Activated CD8-positive, alpha-beta memory T cell treated with anti-CD3 and anti-CD28 coated beads, Interleukin-2, amount 50 U/mL, for 4 hours (primary cell): ENCODE measurements at regions not wholly inside any gene's neighbourhood (a gene's known extent, or its start where the extent isn't known, plus 50 kb on each side); places are given as distances from the start of the nearest gene placed in this dataset.
"Not testable (repeated sequence)": the region's sequence is repeated elsewhere in the genome, so short reads cannot be mapped to it uniquely, and the experiment has no call there.

Experiments used
- DNase-seq: peaks from one replicate; pipeline ENCODE4 v3.0.0-alpha.2; 2020

DNA sequence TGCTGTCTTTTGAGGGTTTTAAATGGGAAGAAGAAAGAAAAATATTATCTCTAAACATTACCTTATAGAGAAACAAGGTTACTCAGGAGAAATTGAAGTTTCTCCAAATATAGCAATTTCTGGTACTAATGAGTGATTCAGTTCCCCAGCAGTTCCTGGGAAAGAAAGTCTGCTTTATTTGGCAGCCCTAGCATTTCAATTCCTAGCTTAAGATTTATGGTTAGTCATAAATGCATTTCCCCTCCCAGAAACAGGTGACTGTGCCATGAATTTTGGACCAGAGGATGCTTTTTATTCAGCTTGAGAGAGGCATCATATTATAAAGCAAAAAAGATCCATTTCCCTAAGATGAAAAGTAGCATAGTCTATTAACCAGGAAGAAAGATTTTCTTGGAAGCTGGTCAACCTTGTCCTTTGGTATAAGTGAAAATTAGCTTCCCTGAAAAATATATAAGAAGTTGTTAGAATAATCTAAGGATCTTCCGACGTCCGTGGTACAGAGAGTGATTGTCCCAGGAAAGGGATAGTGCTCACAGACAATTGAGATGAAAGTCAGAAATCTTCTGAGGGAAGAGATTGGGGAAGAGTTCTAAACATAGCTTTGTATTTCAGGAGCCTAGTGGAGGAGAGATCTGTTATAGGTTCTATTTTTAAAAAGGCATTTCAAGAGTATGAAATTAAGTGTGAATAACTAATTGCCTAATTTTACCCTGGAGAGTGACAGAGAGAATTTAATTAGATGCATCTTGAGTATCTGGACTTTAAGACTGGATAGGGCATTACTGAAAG lies 164.9 kb downstream of the ESM1 start:
- DNase-seq, result no peak

DNA sequence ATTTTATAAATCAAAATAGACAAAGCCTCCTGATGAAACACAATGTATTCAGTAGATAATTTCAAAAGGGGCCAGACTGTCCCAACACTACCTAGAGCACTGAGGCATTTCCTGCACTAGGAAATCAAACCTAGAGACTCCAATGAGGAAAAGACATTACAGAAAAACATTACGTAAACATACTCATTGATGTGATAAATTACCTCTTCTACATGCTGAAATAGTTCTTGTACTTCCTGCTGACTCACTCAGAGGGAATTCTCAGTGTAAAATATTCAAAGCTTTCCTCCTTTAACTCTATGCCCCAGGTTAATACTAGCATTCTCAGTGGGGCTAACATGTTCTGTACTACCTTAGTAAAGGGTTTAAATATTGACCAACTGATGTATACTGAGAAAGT lies 178.0 kb downstream of the ESM1 start:
- no peak for DNase-seq

DNA sequence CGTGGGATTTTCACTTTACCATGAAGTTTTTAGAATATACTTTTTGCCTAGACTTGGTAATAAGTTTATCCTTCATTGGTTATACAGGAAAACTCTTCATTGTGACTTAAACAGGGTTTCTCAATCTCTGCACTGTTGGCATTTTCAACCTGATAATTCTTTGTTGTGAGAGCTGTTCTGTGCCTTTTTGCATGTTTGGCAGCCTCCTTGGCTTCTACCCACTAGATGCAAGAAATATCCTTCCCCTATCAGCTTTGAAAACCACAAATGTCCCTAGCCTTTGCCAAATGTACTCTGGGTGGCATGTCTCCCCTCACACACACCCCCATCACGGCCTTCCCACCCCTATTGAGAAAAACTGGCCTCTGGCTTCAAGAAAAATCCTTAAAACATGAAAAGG lies 180.9 kb downstream of the ESM1 start:
- no peak for DNase-seq

DNA sequence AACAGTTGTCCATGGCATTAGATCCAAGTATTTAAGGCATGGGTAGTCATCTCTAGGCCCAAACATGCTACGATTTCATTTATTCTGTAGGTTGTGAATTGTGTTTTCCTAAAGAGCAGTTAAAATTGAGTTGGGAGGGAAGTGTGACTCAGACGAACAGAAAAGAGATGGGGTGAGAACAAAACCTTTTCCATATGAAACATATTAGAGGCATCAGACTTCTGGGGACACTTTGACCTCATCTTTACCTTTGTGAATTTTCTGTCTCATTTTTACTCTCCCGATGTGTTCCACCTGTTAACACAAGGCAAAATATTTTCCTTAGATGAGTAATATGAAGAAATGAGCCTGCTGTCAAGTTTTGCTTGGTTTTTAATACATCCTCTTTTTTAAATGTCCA lies 181.3 kb downstream of the ESM1 start:
- no peak for DNase-seq

DNA sequence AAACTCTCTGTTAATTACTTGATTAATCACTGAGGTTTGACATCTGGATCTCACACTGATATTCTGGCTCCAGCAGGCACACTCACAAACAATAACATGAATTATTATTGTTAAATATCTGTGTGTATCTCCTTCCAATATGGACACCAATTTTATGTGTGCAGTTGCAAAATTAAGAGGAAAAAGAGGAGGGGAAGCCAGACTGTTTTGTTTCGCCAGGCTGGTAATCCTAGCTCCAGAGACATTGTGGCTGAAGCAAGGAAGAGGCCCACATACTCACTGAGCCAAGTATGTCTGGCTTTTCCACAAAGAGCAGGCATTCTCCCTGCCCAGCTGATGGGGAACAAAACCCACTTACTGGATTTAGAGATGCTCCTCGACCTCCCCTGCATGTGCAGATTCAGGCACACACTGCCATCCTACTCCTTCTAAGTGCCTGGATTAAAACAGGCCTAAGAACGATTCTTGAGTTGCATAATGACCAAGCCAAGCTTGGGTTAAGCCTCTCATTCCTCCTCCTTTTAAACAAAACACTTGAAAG lies 181.9 kb downstream of the ESM1 start:
- no peak for DNase-seq

DNA sequence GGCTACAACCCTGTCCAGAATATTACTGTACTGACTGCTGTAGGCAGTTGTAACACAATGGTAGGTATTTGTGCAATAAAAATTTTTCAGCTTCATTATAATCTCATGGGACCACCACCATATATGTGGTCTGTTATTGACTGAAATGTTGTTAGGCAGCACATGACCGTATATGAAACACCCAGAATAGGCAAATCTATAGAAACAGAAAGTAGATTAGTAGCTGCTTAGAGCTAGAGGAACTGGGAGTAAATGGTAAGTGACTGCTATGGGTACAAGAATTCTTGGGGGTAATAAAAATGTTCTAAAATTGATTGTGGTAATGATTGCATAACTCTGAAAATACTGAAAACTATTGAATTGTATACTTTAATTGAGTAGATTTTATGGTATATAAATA lies 185.7 kb downstream of the ESM1 start:
- no peak for DNase-seq

GRCh38 chr5:54795777-54796176 lies 189.6 kb downstream of the ESM1 start:
- DNase-seq, result no peak

GRCh38 chr5:54795284-54795683 lies 190.1 kb downstream of the ESM1 start:
- DNase-seq, result no peak

DNA sequence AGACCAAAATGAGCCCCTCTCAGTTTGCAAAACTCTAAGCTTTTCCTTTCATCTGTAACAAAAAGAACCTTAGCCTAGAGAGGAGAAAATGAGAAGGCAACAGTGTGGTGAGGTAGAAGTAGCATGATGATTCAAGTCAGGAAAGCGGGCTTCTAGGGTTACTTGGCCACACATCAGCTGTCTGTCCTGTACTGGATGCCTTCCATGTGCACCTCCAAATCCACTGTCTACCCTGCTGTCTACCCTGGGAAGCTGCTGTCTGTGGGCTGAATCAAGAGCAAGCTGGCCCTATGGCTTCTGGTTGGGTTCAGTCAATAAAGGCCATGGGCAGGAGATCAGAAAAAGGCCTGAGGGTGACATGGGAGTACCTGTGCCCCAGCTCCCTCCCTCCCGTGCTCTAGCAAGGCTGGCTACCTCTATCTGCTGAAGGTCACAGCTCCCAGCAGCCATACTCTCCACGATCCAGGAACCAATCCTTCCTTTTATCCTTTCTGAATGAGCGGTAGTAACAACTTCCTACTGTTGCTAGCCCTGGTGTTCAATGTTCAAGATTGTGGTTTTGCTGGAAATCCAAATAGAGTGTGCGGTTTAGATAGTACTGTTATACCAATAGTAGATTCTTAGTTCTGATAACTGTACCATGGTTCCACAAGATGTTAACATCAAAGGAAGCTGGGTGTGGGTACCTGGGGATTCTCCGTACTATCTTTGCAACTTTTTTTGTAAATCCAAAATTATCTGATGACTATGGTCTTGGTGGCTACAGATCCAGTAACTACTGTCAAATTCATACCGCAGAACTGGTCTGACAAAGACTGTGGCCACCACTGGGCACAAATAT lies 191.0 kb downstream of the ESM1 start:
- DNase-seq, result no peak

- DNase-seq, result no peak
Observed at GRCh38 chr5:54793468-54794134, 191.8 kb downstream of the ESM1 start.

DNA sequence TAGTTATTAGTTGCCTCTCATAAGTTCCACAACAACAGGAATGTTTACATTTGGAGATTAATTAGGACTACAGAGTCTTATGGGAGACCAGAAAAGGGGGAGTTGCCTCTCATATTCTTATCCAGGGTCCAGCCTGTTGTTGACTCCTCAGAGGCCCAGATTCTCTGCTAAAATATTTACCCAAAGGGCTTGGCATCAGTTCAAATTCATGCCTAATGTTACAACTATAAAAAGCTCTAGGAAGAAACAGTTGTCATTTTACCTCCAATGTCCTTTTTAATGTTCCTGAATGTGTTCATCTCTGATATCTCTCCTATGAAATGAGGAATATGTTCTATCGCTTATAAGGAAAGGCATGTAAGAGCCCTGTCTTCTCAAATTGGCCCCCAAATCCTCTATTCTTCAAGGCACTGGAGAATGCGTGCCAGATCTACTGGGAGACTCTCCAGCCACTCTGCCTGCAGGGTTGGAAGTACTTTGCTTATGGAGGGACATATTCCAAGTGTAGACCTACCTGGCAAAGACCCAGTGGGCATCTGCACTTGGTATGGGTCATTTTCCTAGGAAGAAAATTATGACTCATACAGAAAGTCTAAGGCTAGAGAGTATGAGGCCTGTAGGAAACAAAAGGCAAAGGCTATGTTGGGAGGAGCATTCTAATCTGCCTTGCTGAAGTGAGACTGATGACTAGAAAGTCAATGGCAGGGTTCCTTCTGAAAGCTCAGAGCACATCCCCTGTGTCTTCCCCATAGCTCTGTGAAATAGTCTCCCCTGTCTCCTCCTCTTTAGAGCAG lies 192.6 kb downstream of the ESM1 start:
- DNase-seq, result no peak

DNA sequence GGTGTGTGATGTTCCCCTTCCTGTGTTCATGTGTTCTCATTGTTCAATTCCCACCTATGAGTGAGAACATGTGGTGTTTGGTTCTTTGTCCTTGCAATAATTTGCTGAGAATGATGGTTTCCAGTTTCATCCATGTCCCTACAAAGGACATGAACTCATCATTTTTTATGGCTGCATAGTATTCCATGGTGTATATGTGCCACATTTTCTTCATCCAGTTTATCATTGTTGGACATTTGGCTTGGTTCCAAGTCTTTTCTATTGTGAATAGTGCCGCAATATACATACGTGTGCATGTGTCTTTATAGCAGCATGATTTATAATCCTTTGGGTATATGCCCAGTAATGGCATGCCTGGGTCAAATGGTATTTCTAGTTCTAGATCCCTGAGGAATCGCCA lies 197.5 kb downstream of the ESM1 start:
- DNase-seq, result not testable (repeated sequence)

- DNase-seq, result no peak
Observed at GRCh38 chr5:54785729-54786591, 199.4 kb downstream of the ESM1 start.

DNA sequence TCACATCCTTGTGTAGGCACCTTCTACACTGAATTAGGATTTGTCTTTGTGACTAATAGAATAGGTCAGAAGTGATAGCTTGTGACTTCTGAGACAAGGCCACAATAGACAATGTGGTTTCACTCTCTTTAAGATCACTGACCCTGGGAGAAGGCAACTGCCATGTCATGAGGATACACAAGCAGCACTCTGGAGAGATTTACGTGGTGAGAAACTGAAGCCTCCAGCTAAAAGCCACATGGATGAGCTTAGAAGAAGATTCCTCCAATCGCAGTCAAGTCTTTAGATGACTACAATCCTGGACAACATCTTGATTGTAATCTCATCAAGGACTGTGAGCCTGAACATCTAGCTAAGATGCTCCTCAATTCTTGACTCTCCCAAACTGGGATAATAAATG lies 206.6 kb downstream of the ESM1 start:
- DNase-seq, result no peak

- no peak for DNase-seq
Observed at GRCh38 chr5:54775645-54776044, 209.7 kb downstream of the ESM1 start.

DNA sequence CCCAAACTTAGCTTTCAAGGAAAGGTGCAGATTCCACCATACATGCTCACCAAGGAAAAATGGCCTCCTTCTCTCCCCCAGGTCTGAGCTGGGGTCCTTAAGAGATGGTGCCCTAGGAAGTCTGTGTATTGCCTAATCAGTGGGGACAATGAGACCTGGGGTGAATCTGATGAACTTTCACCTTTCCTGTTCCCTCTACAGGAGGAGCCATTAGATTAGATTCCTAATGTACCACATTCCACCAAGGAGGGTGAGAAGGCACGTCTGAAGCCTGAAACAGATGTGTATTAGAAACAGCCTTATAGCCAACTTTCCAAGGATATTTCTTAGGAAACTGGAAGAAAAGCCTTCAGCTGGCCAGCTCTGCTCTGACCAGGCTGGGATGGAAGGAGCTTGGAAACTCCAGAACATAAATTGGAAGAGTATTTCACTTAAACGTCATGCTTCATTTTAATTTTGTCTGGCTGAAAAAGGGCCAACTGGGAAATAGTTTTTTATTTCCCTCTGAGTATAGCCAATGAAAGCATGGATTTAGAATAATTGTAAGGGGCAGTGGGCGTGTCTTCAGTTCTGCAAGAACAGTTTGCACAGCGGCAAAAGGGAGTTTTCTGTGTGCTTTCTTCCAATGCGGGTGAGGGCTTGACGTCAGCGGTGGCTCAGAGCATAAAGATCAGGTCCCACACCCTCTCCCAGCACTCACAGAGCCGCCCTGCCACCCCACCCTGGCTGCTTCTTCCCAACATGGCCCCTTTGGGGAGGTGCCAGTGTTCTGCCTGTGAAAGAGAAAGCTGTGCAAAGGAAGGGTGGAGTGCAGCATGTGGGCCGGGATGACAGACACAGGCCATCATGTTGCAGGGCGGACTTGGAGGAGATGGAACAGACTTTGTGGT lies 210.9 kb downstream of the ESM1 start:
- DNase-seq, result no peak

GRCh38 chr5:54772684-54773083 lies 212.7 kb downstream of the ESM1 start:
- no peak for DNase-seq

- DNase-seq, result no peak
Observed at GRCh38 chr5:54772231-54772630, 213.2 kb downstream of the ESM1 start.

GRCh38 chr5:54769746-54770145 lies 215.6 kb downstream of the ESM1 start:
- no peak for DNase-seq

DNA sequence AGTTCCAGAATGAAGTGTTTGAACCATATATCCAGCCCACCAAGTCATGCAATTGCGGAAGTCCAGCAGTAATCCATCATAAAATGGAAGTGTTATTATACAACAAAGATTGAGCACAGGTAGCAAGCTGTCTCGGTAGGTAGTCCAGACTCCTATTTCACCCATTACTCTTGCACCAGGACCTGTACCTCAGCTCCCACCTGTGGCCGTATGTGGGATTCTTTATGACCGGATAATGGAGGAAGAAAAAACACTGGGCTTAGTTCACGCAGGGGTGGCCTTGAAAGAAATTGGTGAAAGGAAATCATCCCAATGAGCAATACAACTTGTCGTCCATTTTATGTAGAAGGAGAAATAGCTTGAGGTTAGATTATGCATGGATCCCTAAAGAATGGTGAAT lies 216.3 kb downstream of the ESM1 start:
- no peak for DNase-seq

DNA sequence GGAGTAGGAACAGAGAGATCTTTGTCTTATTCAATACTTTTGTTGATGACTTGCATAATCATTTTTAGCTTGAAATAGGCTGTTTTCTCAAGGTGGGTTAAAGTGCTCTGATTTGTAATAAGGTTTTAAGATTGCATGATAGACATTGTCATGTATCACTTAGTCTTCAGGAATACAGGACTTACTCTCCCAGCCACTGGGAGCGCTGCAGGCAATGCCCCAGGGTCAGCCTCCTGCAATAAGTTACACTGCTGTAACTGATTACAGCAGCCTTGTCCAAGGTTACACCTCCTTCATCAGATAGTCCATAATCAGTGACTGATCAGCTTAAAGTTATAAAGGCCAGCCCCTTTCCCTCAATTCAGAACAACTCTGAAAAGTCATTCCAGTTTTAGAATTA lies 218.6 kb downstream of the ESM1 start:
- no peak for DNase-seq
